Stomach (tissue), 4 donors: ENCODE measurements at regions not wholly inside any gene's neighbourhood (a gene's known extent, or its start where the extent isn't known, plus 50 kb on each side); places are given as distances from the start of the nearest gene placed in this dataset.
"Not testable (repeated sequence)": the region's sequence is repeated elsewhere in the genome, so short reads cannot be mapped to it uniquely, and the experiment has no call there.

Experiments used
- CTCF ChIP-seq, 7 experiments: fragments of 450-650 bp in 4 of 7; fragments of 200-600 bp in 3 of 7; sonication (generic) in 3 of 7; IDR thresholded peaks; one replicate each; pipeline ENCODE4 v1.5.1; 2016 to 2019; ENCODE audit warnings: antibody characterized with exemption in 7 of 7, control low read depth in 2 of 7, mild to moderate bottlenecking in 1 of 7
- EP300 ChIP-seq: sonication (generic); formaldehyde crosslinking; IDR thresholded peaks from one replicate; pipeline ENCODE4 v1.6.1; 2017; ENCODE audit warnings: antibody characterized with exemption
- POLR2A ChIP-seq, 4 donors: fragments of 450-650 bp; IDR thresholded peaks; one replicate each; pipeline ENCODE4 v1.6.1; 2016; ENCODE audit warnings: antibody characterized with exemption in 4 of 4, control low read depth in 2 of 4, mild to moderate bottlenecking in 1 of 4, moderate library complexity in 1 of 4

- TF ChIP-seq EP300; CTCF (IDR thresholded peaks at IDR 0.05); POLR2A (IDR thresholded peaks at IDR 0.05): not testable (repeated sequence)
Observed at GRCh38 chr15:44848859-44849258, 107.6 kb upstream of the TERB2 start.
